ENCODE measurements at regions not wholly inside any gene's neighbourhood (a gene's known extent, or its start where the extent isn't known, plus 50 kb on each side); places are given as distances from the start of the nearest gene placed in this dataset.

- ChIA-PET CTCF (interaction anchor here (1.1 kb wide), 1 partner anchor 15 kb away, joined by 3 read pairs; no protein-coding TSS in a partner anchor), POLR2A (no interaction called here)
- intact Hi-C loops (cut with DNase I, micrococcal nuclease): no loop called here
- H3K9me3 Mint-ChIP-seq (ENCODE audit: low read depth): peaks cover 5% of the 10 kb centered on the region
- peaks cover 2% of the 10 kb centered on the region for H3K36me3 Mint-ChIP-seq (ENCODE audit: low read depth)
- H3K27me3 Mint-ChIP-seq: no peaks in the 10 kb centered on the region
- no peak overlapping the region for H3K4me3 Mint-ChIP-seq
- H3K27ac Mint-ChIP-seq: no peak overlapping the region
- no peak for ATAC-seq
- DNase-seq: no peak
- no peaks in the 10 kb centered on the region for H3K4me1 Mint-ChIP-seq
Measured at GRCh38 chr12:11569716-11570115, 79.8 kb upstream of the ETV6 start.

- POLR2A ChIA-PET: no interaction called here
- peaks cover 2% of the 10 kb centered on the region for H3K36me3 Mint-ChIP-seq (ENCODE audit: low read depth)
- H3K9me3 Mint-ChIP-seq (ENCODE audit: low read depth): peaks cover 6% of the 10 kb centered on the region
- intact Hi-C loops (cut with DNase I, micrococcal nuclease): no loop called here
- CTCF ChIA-PET: interaction anchor here (0.5 to 0.7 kb wide), 2 partner anchors 34 to 83 kb away, joined by 3 read pairs; no protein-coding TSS in a partner anchor
- H3K27ac Mint-ChIP-seq: no peak overlapping the region
- no peak overlapping the region for H3K4me3 Mint-ChIP-seq
- no peaks in the 10 kb centered on the region for H3K27me3 Mint-ChIP-seq
- H3K4me1 Mint-ChIP-seq: peaks cover 10% of the 10 kb centered on the region
- no peak for DNase-seq
- no peak for ATAC-seq
Measured at GRCh38 chr12:11573880-11574279, 75.6 kb upstream of the ETV6 start.

DNA sequence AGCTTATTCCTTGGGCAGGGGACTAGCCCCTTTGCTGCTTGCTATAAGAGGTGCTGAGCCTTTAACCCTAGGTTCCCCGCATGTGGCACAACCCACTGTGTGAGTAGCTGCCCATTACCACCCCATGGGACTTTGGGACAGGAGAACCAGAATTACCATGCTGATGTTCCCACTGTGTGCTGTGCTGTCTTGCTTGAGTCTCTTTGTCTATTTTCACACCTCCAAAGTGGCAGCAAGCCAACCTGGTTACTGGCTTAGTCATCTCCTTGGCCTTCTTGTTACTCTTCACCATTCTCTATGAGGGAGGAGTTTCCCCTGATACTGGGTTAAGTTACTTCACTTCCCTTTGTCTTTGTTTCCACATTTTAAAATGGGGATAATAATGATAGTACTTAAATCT lies 73.4 kb upstream of the ETV6 start:
- CTCF ChIA-PET: interaction anchor here (0.9 to 1.3 kb wide), 2 partner anchors 22 to 460 kb away, joined by 3 to 4 read pairs; no protein-coding TSS in a partner anchor
- ATAC-seq: peak; percentile 79

GRCh38 chr12:11577658-11578260 lies 71.7 kb upstream of the ETV6 start:
- Mint-ChIP-seq H3K27ac (no peak overlapping the region), H3K9me3 (ENCODE audit: low read depth) (peaks cover 6% of the 10 kb centered on the region), H3K27me3 (no peaks in the 10 kb centered on the region), H3K4me3 (no peak overlapping the region), H3K4me1 (peaks cover 22% of the 10 kb centered on the region), H3K36me3 (ENCODE audit: low read depth) (peaks cover 2% of the 10 kb centered on the region)
- ChIA-PET POLR2A (no interaction called here), CTCF (interaction anchor here (0.5 to 7.3 kb wide), 8 partner anchors 32 to 1944 kb away, joined by 3 to 111 read pairs (median 4); no protein-coding TSS in a partner anchor)
- ATAC-seq (no peak), DNase-seq (no peak)
- intact Hi-C loops (cut with DNase I, micrococcal nuclease): loop anchor here in 1 of 2 experiments (1.0 to 2.0 kb wide), 2 partner anchors 23 to 234 kb away; no protein-coding TSS in a partner anchor

More for the DNA sequence above, 73.4 kb upstream of the ETV6 start:
- H3K4me3 Mint-ChIP-seq: no peak overlapping the region
- peak; percentile 69 for DNase-seq
- peaks cover 2% of the 10 kb centered on the region for H3K36me3 Mint-ChIP-seq (ENCODE audit: low read depth)
- peaks cover 6% of the 10 kb centered on the region for H3K9me3 Mint-ChIP-seq (ENCODE audit: low read depth)
- POLR2A ChIA-PET: interaction anchor here (0.5 to 1.0 kb wide), 3 partner anchors 133 to 1926 kb away, joined by 3 to 5 read pairs (median 4); no protein-coding TSS in a partner anchor
- intact Hi-C loops (cut with DNase I, micrococcal nuclease): no loop called here
- peaks cover 20% of the 10 kb centered on the region for H3K4me1 Mint-ChIP-seq
- H3K27me3 Mint-ChIP-seq: no peaks in the 10 kb centered on the region
- no peak overlapping the region for H3K27ac Mint-ChIP-seq

GRCh38 chr12:11578461-11578993 lies 70.9 kb upstream of the ETV6 start:
- intact Hi-C loops (cut with DNase I, micrococcal nuclease): loop anchor here in 1 of 2 experiments (2.0 kb wide), 1 partner anchor 24 kb away; no protein-coding TSS in a partner anchor
- Mint-ChIP-seq H3K27ac (peak overlapping the region; percentile 44), H3K4me3 (no peak overlapping the region), H3K9me3 (ENCODE audit: low read depth) (peaks cover 6% of the 10 kb centered on the region), H3K27me3 (no peaks in the 10 kb centered on the region), H3K36me3 (ENCODE audit: low read depth) (peaks cover 2% of the 10 kb centered on the region), H3K4me1 (peaks cover 22% of the 10 kb centered on the region)
- POLR2A ChIA-PET: interaction anchor here (0.6 kb wide), 1 partner anchor 323 kb away, joined by 3 read pairs; no protein-coding TSS in a partner anchor
- CTCF ChIA-PET: interaction anchor here (0.6 to 7.3 kb wide), 8 partner anchors 33 to 1125 kb away, joined by 3 to 111 read pairs (median 4); no protein-coding TSS in a partner anchor
- ATAC-seq (peak; percentile 78), DNase-seq (peak; percentile 56)

DNA sequence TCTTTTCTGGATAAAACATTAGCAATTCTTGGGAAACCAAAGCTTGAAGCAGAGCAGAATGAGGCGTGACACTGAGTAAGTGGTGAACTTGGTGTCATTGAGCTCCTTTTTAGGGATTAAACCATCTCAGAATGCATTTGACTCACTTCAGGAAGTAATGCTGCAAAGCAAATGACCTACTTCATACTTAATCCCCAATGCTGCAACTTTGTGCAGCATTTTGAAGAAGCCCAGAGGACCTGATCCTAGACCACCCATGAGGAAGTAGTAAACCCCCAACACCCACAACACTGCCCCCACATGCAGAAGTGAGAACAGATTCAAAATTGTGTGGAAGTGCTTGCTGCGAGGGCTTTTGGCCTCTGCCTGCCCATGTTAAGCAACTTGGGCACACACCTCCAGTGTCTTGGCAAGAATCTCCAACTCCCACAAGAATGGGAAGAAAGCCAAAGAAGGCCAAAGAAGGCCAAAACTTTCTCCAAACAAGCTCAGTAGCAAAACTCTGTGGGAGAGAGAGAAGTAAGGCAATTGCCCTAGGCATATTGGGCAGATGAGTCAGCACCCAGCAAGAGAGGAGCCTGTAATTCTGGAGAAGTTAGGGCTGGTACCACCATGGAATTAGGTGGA lies 69.2 kb upstream of the ETV6 start:
- H3K36me3 Mint-ChIP-seq (ENCODE audit: low read depth): no peaks in the 10 kb centered on the region
- no peak for ATAC-seq
- H3K9me3 Mint-ChIP-seq (ENCODE audit: low read depth): no peaks in the 10 kb centered on the region
- intact Hi-C loops (cut with DNase I, micrococcal nuclease): loop anchor here (1.0 to 5.0 kb wide), 9 partner anchors 25 to 755 kb away; partner anchors contain the start of gene ETV6 (in 1 of the 2)
- ChIA-PET POLR2A (no interaction called here), CTCF (interaction anchor here (0.6 to 7.3 kb wide), 16 partner anchors 24 to 753 kb away, joined by 3 to 111 read pairs (median 4); partner anchors contain the start of gene BCL2L14)
- DNase-seq: no peak
- H3K27me3 Mint-ChIP-seq: peaks cover 5% of the 10 kb centered on the region
- H3K27ac Mint-ChIP-seq: no peak overlapping the region
- H3K4me1 Mint-ChIP-seq: peaks cover 22% of the 10 kb centered on the region
- H3K4me3 Mint-ChIP-seq: no peak overlapping the region

GRCh38 chr12:11581179-11581755 lies 68.2 kb upstream of the ETV6 start:
- H3K4me1 Mint-ChIP-seq: peaks cover 19% of the 10 kb centered on the region
- intact Hi-C loops (cut with DNase I, micrococcal nuclease): loop anchor here (1.0 to 5.0 kb wide), 11 partner anchors 26 to 754 kb away; no protein-coding TSS in a partner anchor
- peaks cover 5% of the 10 kb centered on the region for H3K27me3 Mint-ChIP-seq
- H3K36me3 Mint-ChIP-seq (ENCODE audit: low read depth): no peaks in the 10 kb centered on the region
- ChIA-PET CTCF (interaction anchor here (0.6 to 7.3 kb wide), 21 partner anchors 9 to 639 kb away, joined by 3 to 111 read pairs (median 3); partner anchors contain the start of gene BCL2L14), POLR2A (interaction anchor here (0.6 kb wide), 1 partner anchor 472 kb away, joined by 3 read pairs; no protein-coding TSS in a partner anchor)
- no peaks in the 10 kb centered on the region for H3K9me3 Mint-ChIP-seq (ENCODE audit: low read depth)
- ATAC-seq (no peak), DNase-seq (peak; percentile 83)
- H3K27ac Mint-ChIP-seq: no peak overlapping the region
- no peak overlapping the region for H3K4me3 Mint-ChIP-seq

GRCh38 chr12:11584221-11584855 lies 65.1 kb upstream of the ETV6 start:
- DNase-seq (no peak), ATAC-seq (no peak)
- CTCF ChIA-PET: interaction anchor here (1.0 to 7.3 kb wide), 4 partner anchors 29 to 450 kb away, joined by 3 to 111 read pairs (median 6); no protein-coding TSS in a partner anchor
- Mint-ChIP-seq H3K27me3 (peaks cover 5% of the 10 kb centered on the region), H3K4me3 (no peak overlapping the region), H3K36me3 (ENCODE audit: low read depth) (no peaks in the 10 kb centered on the region), H3K9me3 (ENCODE audit: low read depth) (no peaks in the 10 kb centered on the region), H3K27ac (no peak overlapping the region), H3K4me1 (peaks cover 8% of the 10 kb centered on the region)
- intact Hi-C loops (cut with DNase I, micrococcal nuclease): loop anchor here (5.0 kb wide), 5 partner anchors 68 to 293 kb away; no protein-coding TSS in a partner anchor
- POLR2A ChIA-PET: no interaction called here

GRCh38 chr12:11592484-11592883 lies 57.0 kb upstream of the ETV6 start:
- Mint-ChIP-seq H3K4me1 (no peaks in the 10 kb centered on the region), H3K4me3 (no peak overlapping the region), H3K36me3 (ENCODE audit: low read depth) (no peaks in the 10 kb centered on the region), H3K27ac (no peak overlapping the region), H3K9me3 (ENCODE audit: low read depth) (no peaks in the 10 kb centered on the region), H3K27me3 (peaks cover 1% of the 10 kb centered on the region)
- intact Hi-C loops (cut with DNase I, micrococcal nuclease): no loop called here
- ChIA-PET POLR2A (no interaction called here), CTCF (interaction anchor here (0.6 to 1.0 kb wide), 2 partner anchors 11 to 24 kb away, joined by 3 read pairs; no protein-coding TSS in a partner anchor)
- ATAC-seq: no peak
- no peak for DNase-seq

- no peak for DNase-seq
- no peak for ATAC-seq
- H3K4me3 Mint-ChIP-seq: no peak overlapping the region
Measured at GRCh38 chr12:11593013-11593412, 56.5 kb upstream of the ETV6 start.

More at GRCh38 chr12:11593013-11593412, 56.5 kb upstream of the ETV6 start:
- Mint-ChIP-seq H3K36me3 (ENCODE audit: low read depth) (no peaks in the 10 kb centered on the region), H3K27me3 (peaks cover 4% of the 10 kb centered on the region), H3K9me3 (ENCODE audit: low read depth) (no peaks in the 10 kb centered on the region), H3K27ac (no peak overlapping the region), H3K4me1 (no peaks in the 10 kb centered on the region)
- intact Hi-C loops (cut with DNase I, micrococcal nuclease): no loop called here
- ChIA-PET CTCF (interaction anchor here (0.6 to 1.0 kb wide), 2 partner anchors 11 to 23 kb away, joined by 3 read pairs; no protein-coding TSS in a partner anchor), POLR2A (no interaction called here)
